Activated T-helper 1 cell treated with Interleukin-2 at 50 U/mL for 16 hours (primary cell): ENCODE measurements at regions not wholly inside any gene's neighbourhood (a gene's known extent, or its start where the extent isn't known, plus 50 kb on each side); places are given as distances from the start of the nearest gene placed in this dataset.
"Not testable (repeated sequence)": the region's sequence is repeated elsewhere in the genome, so short reads cannot be mapped to it uniquely, and the experiment has no call there.

Experiments used
- DNase-seq: peaks from one replicate; pipeline ENCODE4 v3.0.0-alpha.2; 2020; ENCODE audit warnings: low read depth

DNA sequence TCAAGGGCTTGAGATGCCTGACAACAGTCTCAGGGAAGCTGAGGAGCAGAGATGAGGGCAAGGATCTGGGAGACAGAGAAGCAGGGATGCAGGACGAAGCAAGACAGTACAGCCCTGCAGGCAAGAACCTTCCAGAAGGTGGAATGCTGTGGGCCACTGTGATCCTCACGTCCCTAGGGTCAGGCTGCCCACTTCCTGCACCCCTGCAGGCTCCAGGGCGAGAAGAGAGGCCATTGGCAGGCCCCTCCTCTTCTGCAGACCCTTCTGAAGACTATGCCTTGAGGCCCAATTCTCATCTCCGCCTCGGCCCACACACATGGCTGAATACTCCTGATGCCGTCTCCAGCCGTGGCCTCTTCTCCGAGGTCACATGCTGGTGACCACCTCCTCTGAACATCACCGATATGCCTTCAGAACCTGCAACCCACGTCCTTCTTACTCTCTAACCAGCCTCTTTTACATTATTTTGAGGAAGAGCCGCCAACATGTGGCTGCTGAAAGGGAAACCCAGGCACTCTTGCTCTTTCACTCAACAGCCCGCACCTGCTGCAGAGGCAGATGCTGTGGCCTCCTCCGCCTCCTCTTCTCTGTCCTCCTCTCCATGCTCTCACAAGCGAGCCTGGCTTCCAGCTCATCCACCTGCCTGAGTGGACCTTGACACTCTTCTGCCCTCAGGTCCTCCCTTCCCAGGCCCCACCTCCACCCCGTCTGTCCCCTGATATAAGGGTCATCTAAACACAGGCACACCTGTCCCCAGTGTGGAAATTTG is 181.5 kb downstream of the IRX2 start:
- no peak for DNase-seq

DNA sequence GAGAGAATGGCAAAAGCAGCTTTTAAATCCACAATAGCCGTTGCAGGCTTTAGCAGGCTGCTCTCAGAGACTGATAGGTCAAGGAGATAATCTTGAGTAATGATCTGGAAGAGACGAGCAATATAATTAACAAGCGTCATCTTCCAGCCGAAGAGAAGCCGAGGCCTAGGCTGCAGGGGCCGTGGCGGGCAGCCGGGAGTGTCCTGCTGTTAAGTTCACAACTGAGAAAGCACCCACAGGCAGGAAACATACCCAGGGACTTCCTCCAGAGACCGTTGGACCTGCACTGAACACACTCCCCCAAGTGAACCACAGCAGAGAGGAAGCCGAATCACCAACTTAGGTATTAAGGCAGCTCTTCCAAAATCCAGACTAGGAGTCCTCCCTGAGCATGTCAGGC is 182.3 kb downstream of the IRX2 start:
- DNase-seq = no peak

DNA sequence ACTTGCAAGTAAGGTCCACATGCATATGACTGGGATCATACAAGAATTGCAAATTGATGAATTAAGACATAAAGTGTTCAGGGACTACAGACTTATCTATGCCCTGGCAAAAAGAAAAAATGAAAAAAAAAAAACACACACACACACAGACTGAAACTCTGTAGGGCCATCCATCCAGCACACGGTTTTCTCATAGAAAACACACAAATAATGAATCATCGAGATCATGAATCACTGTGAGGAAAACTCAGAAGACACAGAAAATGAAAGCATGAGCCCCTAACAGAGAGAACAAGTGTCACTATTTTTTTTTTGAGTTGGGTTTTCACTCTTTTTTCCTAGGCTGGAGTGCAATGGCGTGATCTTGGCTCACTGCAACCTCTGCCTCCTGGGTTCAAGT is 185.2 kb downstream of the IRX2 start:
- DNase-seq = no peak

DNA sequence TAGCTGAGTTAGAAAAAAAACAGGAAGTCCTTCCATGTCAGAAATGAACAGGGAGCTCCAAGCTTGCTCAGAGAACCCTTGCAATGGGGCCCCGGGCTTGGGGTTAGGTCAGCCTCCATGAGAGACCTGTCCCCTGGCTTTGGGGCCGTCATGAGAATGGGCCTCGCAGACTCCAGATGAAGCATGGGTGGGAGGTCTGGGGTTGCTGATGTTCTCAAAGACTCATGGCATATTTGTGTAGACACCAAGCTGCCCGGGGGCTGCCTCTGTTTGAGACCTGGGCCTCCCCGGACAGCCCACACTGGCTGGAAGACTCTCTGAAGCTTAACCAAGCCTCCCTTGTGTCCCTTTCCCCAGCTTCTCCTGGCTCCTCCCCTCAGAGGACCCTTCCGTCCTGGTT is 186.3 kb downstream of the IRX2 start:
- DNase-seq = no peak

DNA sequence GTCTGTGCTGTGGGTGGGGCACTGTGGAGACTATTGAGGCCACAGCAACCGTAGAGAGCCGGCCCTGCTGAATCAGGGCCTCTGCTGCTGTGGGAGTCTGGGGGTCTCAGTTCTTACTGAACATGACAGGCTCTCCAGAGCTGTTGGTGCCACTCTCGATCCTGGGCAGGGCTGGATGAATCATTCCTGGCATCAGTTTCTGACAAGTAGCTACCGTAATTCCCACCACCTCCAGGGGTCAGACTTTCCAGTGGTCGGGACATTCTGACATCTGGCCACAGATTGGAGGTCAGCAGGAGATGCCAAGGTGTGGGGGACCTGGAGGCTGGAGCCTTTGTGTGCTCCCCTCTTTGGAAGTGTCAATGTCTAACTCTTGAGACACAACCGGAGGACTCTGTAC is 188.4 kb downstream of the IRX2 start:
- no peak for DNase-seq

DNA sequence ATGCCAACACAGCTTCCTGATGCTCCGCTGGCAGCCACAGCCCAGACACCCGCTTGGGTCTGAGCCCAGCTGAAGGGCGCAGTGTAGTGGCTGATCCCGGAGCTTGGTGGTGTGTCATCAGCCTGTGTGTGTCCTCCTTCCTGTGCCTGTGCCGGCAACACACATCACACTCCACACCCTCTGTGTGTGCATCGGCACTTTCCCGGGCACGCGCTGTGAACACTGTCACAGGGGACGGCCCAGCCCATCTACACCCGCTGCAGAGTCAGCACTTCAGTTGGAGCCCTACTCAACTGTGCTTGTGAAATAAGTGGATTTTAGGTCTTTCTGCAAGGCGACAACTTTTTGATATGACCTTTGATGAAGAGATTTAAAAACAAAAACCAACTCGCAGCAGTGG is 189.4 kb downstream of the IRX2 start:
- no peak for DNase-seq

DNA sequence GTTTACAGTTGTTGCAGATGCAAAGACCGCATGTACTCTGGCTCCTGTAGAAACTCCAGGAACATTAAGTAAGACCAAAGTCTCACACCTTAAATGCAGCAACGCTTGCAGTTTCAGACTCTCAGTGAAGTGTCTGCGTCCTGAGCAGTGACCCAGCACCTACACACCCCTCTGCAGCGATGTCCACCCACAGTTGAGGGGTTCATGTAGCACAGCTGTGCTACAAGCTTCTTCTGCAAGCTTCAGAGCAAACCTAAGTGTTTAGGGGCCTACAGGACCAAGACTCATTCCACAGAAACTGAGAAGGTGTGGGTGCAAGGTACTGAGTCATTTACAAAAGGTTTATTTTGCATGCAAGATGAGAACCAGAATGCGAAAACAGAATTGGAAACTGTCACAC is 191.0 kb downstream of the IRX2 start:
- no peak for DNase-seq

DNA sequence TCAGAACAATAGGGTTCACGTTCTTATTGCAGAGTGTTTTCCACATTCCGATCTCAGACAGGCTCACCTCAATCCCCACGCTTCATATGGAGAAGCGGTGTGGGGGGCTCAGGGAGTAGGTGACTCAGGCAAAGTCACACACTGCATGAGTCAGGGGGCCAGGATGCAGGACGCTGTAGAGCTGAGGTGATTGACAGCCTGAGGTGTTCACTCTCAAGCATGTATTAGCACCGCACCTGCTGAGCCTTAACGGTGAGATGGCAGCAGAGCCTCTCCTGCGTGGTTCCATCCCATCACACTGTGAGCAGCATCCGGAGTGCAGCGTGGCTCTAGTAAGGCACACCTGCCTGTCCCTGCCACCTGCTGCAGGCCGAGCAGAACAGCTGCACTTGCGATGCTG is 194.0 kb downstream of the IRX2 start:
- no peak for DNase-seq

DNA sequence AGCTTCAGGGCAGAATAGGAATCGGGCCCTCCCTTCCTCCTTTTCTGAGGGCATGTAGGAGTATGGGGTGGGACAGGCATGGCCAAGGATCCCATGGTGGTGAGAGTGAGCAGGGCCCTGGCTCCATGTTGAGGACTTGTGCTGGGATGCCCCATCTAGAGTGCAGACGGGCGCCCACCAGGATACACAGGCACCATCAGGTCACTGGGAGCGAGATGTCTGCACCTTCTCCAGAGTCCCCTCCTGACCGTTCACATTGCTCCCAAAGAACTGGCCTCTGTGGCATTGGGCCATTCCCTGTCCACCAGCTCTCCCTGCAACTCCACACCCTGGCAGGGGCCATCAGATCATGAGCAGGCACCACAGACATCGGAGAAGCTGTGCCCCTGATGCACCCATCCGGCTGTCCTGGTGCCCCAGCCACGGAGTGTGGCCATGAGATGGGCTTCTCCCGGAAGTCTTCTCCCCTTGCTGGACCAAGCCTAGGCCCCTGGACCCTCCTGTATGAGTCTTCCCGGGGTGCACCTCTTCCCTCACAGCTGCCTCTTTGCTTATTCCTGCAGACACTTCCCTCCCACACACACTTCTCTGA is 195.0 kb downstream of the IRX2 start:
- DNase-seq = no peak

DNA sequence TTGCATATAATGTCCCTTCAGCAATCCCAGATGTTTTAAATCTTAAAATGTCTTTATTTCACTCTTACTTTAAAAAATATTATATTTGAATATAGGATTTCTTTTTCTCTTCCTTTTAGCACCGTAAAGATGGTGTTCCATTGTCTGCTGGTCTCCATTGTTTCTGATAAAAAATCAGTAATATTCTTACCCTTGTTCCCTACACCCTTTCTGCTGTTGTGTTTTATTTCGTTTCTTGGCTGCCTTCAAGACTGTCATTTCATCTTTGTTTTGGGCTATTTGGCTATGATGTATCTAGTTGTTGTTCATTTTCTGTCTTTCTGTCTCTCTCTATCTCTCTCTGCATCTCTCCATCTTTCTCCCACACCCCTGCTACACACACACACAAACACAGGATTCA is 197.9 kb downstream of the IRX2 start:
- no peak for DNase-seq

DNA sequence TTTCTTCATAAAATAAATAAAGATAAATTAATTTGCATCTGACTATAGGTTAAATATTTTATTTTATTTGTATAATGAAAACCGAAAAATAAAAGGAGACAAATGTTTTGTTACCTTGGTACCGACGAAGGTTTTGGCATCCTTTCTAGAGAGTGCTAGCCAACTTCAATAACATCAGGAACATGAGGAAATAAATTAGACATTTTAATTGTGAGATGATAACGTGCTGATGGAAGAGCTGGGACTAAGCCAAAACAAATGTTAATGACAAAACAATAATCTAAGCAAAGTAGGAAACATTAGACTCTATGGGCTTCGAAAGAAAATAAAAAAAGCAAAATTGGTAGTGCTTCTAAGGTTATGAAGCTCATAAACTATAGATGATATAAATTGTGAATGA is 201.0 kb downstream of the IRX2 start:
- DNase-seq = no peak

DNA sequence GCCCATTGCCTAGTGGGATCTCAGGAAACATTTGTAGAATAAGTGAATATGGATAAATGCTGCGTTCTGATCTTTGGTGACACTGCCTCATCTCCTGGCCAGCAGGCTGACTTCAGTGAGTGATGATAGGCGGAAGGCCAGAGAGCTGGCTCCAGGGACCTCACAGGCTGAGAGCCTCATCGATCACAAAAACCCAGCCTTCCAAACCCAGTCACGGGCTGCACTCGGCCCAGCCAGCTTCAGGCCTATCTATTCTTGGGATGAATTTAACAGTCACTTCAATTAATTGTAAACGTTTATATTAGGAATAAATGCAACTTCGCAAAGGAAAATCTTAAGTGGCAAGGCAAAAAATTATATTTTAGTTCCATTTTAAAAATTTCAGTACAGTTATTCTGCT is 201.6 kb downstream of the IRX2 start:
- DNase-seq = no peak

DNA sequence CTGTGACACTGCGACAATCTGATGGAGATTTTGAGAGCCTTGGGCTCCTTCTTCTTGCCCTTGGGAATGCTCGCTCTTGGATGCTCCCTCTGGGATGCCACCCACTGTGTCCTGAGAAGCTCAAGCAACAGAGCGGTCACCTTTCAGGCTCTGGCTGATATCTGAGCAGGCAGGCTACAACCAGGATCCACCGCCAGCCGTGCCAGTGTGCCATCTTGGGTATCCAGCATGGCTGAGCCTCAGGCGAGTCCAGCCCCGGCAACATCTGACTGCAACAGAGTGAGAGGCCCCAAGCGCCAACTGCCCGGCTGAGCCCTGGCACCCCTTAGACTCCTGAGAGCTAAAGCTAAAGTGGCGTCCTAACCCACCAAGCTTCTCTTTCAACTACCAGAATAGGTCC is 202.1 kb downstream of the IRX2 start:
- DNase-seq = no peak

DNA sequence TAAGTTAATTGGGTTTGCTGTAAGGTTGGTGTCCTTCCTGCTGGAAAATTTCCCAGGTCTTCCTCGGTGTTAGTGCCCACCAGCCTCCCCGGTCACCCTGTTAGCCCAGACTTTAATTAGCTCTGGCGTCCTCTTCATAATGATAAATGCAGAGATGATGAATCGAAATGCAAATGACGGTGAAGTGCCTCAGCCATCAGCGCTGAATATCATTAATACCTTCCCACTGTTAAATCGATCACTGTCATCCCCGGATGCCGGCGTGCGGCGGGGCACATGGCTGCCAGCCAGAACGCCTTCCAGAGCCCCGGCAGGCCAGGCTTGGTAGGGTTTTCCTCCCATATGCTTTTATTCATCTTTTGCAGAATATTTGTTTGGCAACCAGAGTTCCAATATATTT is 204.5 kb downstream of the IRX2 start:
- no peak for DNase-seq

DNA sequence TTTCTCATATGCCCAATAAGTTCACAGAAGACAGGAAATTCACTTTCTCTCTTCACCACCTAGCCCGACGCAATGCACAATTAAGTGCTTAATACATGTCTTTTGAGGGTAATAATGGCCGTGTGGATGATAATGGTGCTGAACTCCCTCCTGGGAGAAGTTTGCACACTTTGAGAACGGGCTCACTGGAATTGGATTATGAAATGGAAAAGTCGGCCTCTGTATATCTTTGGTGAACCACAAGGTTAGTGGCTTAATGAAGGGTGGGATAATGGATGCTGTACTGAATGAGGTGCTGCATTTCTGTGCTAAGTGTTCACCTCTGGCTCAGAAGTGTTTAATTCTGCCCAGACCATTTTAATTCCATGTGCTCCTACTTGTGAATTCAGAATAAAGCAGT is 207.5 kb downstream of the IRX2 start:
- DNase-seq = no peak

DNA sequence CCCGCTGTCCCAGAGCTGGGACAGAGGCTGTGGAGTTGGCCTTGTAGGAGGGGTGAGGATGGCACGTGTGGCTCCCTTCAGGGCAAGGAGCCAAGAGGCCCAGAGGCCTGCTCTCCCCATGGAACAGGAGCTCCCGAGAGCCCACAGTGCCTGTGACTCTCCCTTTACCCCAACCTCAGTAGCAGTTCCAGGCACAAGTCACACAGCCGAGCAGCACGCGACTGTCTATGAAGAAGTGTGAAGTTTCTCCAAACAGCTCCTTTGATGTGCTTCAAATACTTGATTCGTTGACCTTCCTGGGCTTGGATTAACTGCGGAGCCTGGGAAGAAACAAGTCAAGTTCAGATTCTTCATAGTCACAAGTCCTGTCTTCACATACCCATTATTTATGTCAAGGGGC is 208.7 kb downstream of the IRX2 start:
- DNase-seq = no peak

DNA sequence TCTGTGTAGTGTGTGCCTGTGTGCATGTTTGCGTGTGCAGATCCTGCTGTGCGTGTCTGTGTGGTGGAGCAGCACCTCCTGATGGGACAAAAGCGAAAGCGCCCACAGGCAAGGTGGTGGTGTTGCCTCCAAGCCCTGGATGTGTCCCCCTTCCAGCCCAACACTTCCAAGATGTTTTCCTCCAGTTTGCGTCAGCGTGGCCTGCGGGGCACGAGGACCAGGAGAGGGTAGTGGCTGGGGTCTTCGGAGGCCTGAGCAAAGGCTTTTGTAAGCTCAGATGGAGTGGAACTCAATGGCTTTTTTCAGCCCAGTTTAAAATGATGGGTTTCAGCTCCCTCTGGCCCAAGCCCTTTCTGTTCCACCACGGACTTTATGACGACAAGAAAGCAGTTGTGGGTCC is 209.5 kb downstream of the IRX2 start:
- no peak for DNase-seq

DNA sequence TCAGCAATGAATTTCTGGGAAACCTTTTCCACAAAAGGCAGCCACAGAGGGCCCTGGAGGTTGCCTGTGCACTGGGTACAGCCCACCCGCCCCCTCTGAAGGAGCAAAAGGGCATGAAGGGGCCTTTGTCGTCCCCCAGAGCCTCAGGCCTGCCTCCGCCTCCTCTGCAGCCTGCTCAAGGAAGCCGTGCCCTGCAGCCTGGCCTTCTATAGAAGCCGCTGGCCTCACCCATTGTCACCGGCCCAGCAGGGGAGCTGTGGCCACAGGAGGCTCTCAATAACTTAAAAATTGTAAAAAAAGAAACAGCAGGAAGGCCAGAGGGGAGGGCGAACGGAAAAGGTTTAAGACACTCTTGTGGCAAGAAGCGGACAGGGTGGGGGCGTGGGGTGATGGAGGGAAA is 213.3 kb downstream of the IRX2 start:
- no peak for DNase-seq

DNA sequence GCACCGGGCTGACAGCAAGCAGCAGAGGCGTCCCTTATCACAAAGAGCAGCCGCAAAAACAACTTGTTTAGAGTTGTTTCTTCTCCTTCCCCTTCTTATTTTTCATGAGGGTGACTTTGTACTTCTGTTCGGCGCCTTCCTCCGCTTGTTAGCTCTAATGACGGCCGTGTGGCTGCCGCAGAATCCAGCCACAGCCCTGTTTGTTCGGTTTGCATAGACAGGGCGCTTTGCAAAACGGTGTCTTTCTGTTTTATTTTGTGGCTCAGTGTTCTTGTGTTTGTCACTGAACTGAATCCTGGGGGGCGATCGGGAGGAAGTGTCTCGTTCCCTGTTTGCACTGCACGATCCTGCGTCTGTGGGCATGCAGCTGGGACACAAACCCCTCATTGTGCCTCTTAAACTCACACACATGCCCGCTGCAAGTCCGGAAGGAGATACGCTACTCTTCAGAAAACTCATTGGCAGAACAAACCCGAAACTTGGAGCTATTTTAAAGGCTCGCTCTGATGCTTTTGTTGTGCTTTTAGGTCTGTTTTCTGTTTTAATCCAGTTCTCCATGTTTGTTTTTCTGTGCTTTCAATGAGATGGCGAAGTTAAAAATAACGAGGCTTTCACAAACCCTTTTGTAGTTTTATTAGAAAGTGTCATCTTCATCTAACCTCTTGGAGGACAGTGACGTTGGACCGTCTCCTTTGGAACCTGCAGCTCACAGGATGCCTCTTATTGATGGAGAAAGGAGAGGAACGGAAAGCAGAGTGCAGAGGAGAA is 213.9 kb downstream of the IRX2 start:
- DNase-seq = no peak

DNA sequence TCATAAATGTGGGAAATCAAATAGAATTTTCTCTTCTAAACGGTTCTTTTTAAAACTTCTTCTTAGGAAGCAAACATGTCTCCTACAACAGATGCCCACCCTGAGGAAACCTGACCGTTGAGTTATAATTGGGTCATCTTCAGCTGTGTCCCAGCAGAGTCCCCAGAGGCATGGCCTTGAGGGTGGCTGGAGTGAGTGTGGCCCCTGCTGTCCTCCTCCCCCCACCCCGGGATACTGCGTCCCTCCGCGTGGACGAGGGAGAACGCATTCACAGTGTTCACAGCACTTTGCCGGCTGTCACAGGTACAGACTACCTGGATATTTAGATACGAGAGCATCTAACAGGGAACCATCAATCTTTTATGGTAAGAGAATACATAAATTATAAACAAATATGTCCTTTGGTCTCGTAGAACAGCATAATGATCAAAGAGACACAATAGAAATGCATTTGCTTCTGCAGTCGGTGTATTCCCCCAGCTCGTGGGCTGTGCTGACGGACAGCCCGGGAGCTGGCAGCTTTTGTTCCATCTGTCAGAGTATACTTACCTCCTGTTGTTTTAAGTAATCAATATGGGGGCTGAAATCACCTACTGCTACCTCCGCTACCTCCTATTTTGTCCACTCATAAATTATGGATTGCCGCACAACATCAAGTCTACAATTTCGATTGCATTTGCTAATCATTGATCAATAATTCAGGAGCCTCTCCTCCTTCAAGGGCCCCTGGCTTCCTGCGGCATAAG is 214.7 kb downstream of the IRX2 start:
- DNase-seq = no peak

DNA sequence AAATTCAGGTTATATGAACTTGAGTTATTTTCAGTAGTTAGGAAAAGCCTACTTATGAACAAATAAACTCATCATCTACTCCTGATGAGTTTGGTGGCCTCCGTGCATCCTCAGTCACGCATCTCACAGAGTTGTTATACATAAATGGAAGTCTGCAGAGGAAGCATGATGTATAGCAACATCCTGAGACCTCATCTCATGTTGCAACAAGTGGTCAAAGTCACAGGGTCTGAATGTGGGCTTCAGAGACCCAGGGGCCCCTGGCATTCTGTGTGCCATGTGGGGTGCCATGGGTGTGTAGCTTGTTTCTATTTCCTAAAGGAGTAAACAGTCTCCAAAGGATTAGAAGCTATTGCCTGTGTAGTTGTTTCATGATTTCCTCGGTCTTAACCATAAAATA is 216.5 kb downstream of the IRX2 start:
- DNase-seq = no peak

DNA sequence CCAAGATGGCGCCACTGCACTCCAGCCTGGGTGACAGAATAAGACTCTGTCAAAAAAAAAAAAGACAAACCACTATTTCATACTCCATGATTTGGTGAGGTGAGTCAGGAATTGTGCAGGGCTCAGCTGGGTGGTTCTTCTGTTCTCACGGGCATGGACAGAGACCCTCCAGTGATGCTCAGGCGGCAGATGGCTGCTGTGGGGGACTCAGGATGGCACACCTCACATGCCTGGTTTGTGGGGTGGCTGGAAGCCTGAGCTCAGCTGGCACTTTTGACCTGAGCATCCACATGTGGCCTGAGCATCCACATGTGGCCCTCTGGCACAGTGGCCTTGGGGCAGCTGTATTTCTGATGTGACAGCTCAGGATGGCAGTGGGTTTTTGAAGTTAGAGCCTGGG is 217.2 kb downstream of the IRX2 start:
- no peak for DNase-seq

DNA sequence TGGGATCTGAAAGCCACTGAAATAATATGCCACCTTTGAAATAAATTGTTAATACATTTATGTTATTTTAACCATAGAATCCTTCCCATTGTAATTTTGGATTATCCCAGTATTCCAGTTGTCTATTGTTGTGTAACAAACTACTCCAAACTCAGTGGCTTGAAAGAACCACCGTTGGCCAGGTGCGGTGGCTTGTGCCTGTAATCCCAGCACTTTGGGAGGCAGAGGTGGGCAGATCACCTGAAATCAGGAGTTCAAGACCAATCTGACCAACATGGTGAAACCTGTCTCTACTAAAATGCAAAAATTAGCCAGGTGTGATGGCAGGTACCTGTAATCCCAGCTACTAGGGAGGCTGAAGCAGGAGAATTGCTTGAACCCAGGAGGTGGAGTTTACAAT is 217.6 kb downstream of the IRX2 start:
- not testable (repeated sequence) for DNase-seq
